ENCODE measurements at regions not wholly inside any gene's neighbourhood (a gene's known extent, or its start where the extent isn't known, plus 50 kb on each side); places are given as distances from the start of the nearest gene placed in this dataset.
"Not testable (repeated sequence)": the region's sequence is repeated elsewhere in the genome, so short reads cannot be mapped to it uniquely, and the experiment has no call there.

GRCh38 chrX:39491548-39492297, 606.0 kb downstream of the BCOR start:
- ATAC-seq (replicated peaks) = peak; percentile 81
- Mint-ChIP-seq H3K36me3 (ENCODE audit: low read depth) (no peaks in the 10 kb centered on the region), H3K27me3 (no peaks in the 10 kb centered on the region), H3K4me1 (peaks cover 21% of the 10 kb centered on the region), H3K4me3 (peak overlapping the region; percentile 59), H3K9me3 (no peaks in the 10 kb centered on the region), H3K27ac (peak overlapping the region; percentile 77)

- ATAC-seq (replicated peaks) = peak; percentile 41
- Mint-ChIP-seq H3K27ac (peak overlapping the region; percentile 77), H3K9me3 (no peaks in the 10 kb centered on the region), H3K4me1 (peaks cover 21% of the 10 kb centered on the region), H3K4me3 (peak overlapping the region; percentile 59), H3K27me3 (no peaks in the 10 kb centered on the region), H3K36me3 (ENCODE audit: low read depth) (no peaks in the 10 kb centered on the region)
Observed at GRCh38 chrX:39492497-39493162, 605.1 kb downstream of the BCOR start.

- Mint-ChIP-seq H3K4me3 (peak overlapping the region; percentile 59), H3K27me3 (no peaks in the 10 kb centered on the region), H3K9me3 (no peaks in the 10 kb centered on the region), H3K4me1 (peaks cover 21% of the 10 kb centered on the region), H3K27ac (peak overlapping the region; percentile 77), H3K36me3 (ENCODE audit: low read depth) (no peaks in the 10 kb centered on the region)
- no peak for ATAC-seq (replicated peaks)
Observed at GRCh38 chrX:39493168-39493567, 604.6 kb downstream of the BCOR start.

- H3K4me3 Mint-ChIP-seq; H3K36me3 Mint-ChIP-seq (ENCODE audit: low read depth); ATAC-seq (replicated peaks); H3K27me3 Mint-ChIP-seq; H3K27ac Mint-ChIP-seq; H3K9me3 Mint-ChIP-seq: not testable (repeated sequence)
- H3K4me1 Mint-ChIP-seq = peaks cover 10% of the 10 kb centered on the region
Observed at GRCh38 chrX:39497117-39497516, 600.6 kb downstream of the BCOR start.

- Mint-ChIP-seq H3K4me1 (peaks cover 5% of the 10 kb centered on the region), H3K27me3 (no peaks in the 10 kb centered on the region), H3K36me3 (ENCODE audit: low read depth) (no peaks in the 10 kb centered on the region)
Observed at GRCh38 chrX:39497702-39498265, 600.0 kb downstream of the BCOR start.

GRCh38 chrX:39499996-39500395, 597.8 kb downstream of the BCOR start:
- ATAC-seq (replicated peaks) = peak; percentile 63
- no peak overlapping the region for H3K4me3 Mint-ChIP-seq
- H3K4me1 Mint-ChIP-seq = no peaks in the 10 kb centered on the region
- H3K9me3 Mint-ChIP-seq = no peaks in the 10 kb centered on the region
- no peaks in the 10 kb centered on the region for H3K27me3 Mint-ChIP-seq
- H3K36me3 Mint-ChIP-seq (ENCODE audit: low read depth) = no peaks in the 10 kb centered on the region
- H3K27ac Mint-ChIP-seq = no peak overlapping the region

More at GRCh38 chrX:39497702-39498265, 600.0 kb downstream of the BCOR start:
- H3K9me3 Mint-ChIP-seq = no peaks in the 10 kb centered on the region
- no peak overlapping the region for H3K4me3 Mint-ChIP-seq
- ATAC-seq (replicated peaks) = no peak
- H3K27ac Mint-ChIP-seq = no peak overlapping the region

- ATAC-seq (replicated peaks) = no peak
- Mint-ChIP-seq H3K36me3 (ENCODE audit: low read depth) (no peaks in the 10 kb centered on the region), H3K27me3 (no peaks in the 10 kb centered on the region), H3K4me1 (no peaks in the 10 kb centered on the region), H3K27ac (no peak overlapping the region), H3K4me3 (no peak overlapping the region), H3K9me3 (no peaks in the 10 kb centered on the region)
Observed at GRCh38 chrX:39501822-39502221, 595.9 kb downstream of the BCOR start.

- Mint-ChIP-seq H3K9me3 (no peaks in the 10 kb centered on the region), H3K27me3 (no peaks in the 10 kb centered on the region), H3K4me1 (no peaks in the 10 kb centered on the region), H3K4me3 (no peak overlapping the region), H3K36me3 (ENCODE audit: low read depth) (no peaks in the 10 kb centered on the region), H3K27ac (no peak overlapping the region)
- no peak for ATAC-seq (replicated peaks)
Observed at GRCh38 chrX:39502486-39502885, 595.3 kb downstream of the BCOR start.

- ATAC-seq (replicated peaks) = peak; percentile 40
- no peaks in the 10 kb centered on the region for H3K36me3 Mint-ChIP-seq (ENCODE audit: low read depth)
- no peaks in the 10 kb centered on the region for H3K9me3 Mint-ChIP-seq
- H3K27ac Mint-ChIP-seq = no peak overlapping the region
- no peaks in the 10 kb centered on the region for H3K27me3 Mint-ChIP-seq
- no peaks in the 10 kb centered on the region for H3K4me1 Mint-ChIP-seq
- no peak overlapping the region for H3K4me3 Mint-ChIP-seq
Observed at GRCh38 chrX:39504227-39504626, 593.5 kb downstream of the BCOR start.

GRCh38 chrX:39504850-39505259, 592.9 kb downstream of the BCOR start:
- no peaks in the 10 kb centered on the region for H3K4me1 Mint-ChIP-seq

GRCh38 chrX:39506131-39506530, 591.6 kb downstream of the BCOR start:
- no peak overlapping the region for H3K27ac Mint-ChIP-seq
- no peaks in the 10 kb centered on the region for H3K27me3 Mint-ChIP-seq
- H3K4me3 Mint-ChIP-seq = no peak overlapping the region
- no peaks in the 10 kb centered on the region for H3K36me3 Mint-ChIP-seq (ENCODE audit: low read depth)
- no peaks in the 10 kb centered on the region for H3K9me3 Mint-ChIP-seq
- ATAC-seq (replicated peaks) = no peak
- H3K4me1 Mint-ChIP-seq = no peaks in the 10 kb centered on the region

More at GRCh38 chrX:39504850-39505259, 592.9 kb downstream of the BCOR start:
- no peak overlapping the region for H3K27ac Mint-ChIP-seq
- no peaks in the 10 kb centered on the region for H3K27me3 Mint-ChIP-seq
- no peaks in the 10 kb centered on the region for H3K36me3 Mint-ChIP-seq (ENCODE audit: low read depth)
- H3K9me3 Mint-ChIP-seq = no peaks in the 10 kb centered on the region
- no peak overlapping the region for H3K4me3 Mint-ChIP-seq
- no peak for ATAC-seq (replicated peaks)

GRCh38 chrX:39507034-39507433, 590.7 kb downstream of the BCOR start:
- Mint-ChIP-seq H3K9me3 (no peaks in the 10 kb centered on the region), H3K36me3 (ENCODE audit: low read depth) (no peaks in the 10 kb centered on the region), H3K4me1 (no peaks in the 10 kb centered on the region), H3K27ac (no peak overlapping the region), H3K4me3 (no peak overlapping the region), H3K27me3 (no peaks in the 10 kb centered on the region)
- ATAC-seq (replicated peaks) = no peak

GRCh38 chrX:39507617-39508299, 590.0 kb downstream of the BCOR start:
- H3K27me3 Mint-ChIP-seq = no peaks in the 10 kb centered on the region
- H3K4me1 Mint-ChIP-seq = no peaks in the 10 kb centered on the region
- no peak overlapping the region for H3K27ac Mint-ChIP-seq
- H3K36me3 Mint-ChIP-seq (ENCODE audit: low read depth) = no peaks in the 10 kb centered on the region
- H3K4me3 Mint-ChIP-seq = peak overlapping the region; percentile 10
- no peaks in the 10 kb centered on the region for H3K9me3 Mint-ChIP-seq
- no peak for ATAC-seq (replicated peaks)

GRCh38 chrX:39508300-39508692, 589.5 kb downstream of the BCOR start:
- no peak overlapping the region for H3K27ac Mint-ChIP-seq
- no peaks in the 10 kb centered on the region for H3K36me3 Mint-ChIP-seq (ENCODE audit: low read depth)
- no peaks in the 10 kb centered on the region for H3K9me3 Mint-ChIP-seq
- no peaks in the 10 kb centered on the region for H3K4me1 Mint-ChIP-seq
- H3K27me3 Mint-ChIP-seq = no peaks in the 10 kb centered on the region
- ATAC-seq (replicated peaks) = peak; percentile 82
- peak overlapping the region; percentile 10 for H3K4me3 Mint-ChIP-seq
